Left lung (tissue), 4 donors: ENCODE measurements at regions not wholly inside any gene's neighbourhood (a gene's known extent, or its start where the extent isn't known, plus 50 kb on each side); places are given as distances from the start of the nearest gene placed in this dataset.

Source experiments
- ATAC-seq: fragments of 200-7000 bp; cut with Tn5 transposase; one replicate; pipeline ENCODE4 v1.9.1; 2020; ENCODE audit warnings: moderate library complexity
- DNase-seq, 4 donors: peaks; one replicate each; pipeline ENCODE4 v3.0.0-alpha.2; 2013 to 2020
- H3K27ac ChIP-seq, 2 donors: fragments of 200-600 bp; sonication (generic) in 1 of 2; one replicate each; pipeline versions ENCODE4 v1.5.0 to v1.8.0; 2020 to 2021
- H3K27me3 ChIP-seq, 2 donors: fragments of 200-600 bp; sonication (generic) in 1 of 2; one replicate each; pipeline versions ENCODE4 v1.5.0 to v1.8.0; 2020 to 2021
- H3K36me3 ChIP-seq, 2 donors: fragments of 200-600 bp; sonication (generic) in 1 of 2; one replicate each; pipeline versions ENCODE4 v1.5.0 to v1.8.0; 2020 to 2021
- H3K4me1 ChIP-seq, 2 donors: fragments of 200-600 bp; one replicate each; pipeline ENCODE4 v1.8.0; 2021
- H3K4me3 ChIP-seq, 2 donors: fragments of 200-600 bp; sonication (generic) in 1 of 2; one replicate each; pipeline versions ENCODE4 v1.5.0 to v1.8.0; 2020 to 2021; ENCODE audit warnings: mild to moderate bottlenecking in 1 of 2
- H3K9me3 ChIP-seq, 2 donors: fragments of 200-600 bp; sonication (generic) in 1 of 2; one replicate each; pipeline versions ENCODE4 v1.5.0 to v1.8.0; 2020 to 2021
- intact Hi-C, 2 donors: fragments of 100-400 bp; cut with DNase I; formaldehyde crosslinking; loops; one replicate each; pipeline versions ENCODE4 v1.11.2 to v1.14.2; 2022
- TF ChIP-seq, protein P1 (sequence below), 2 donors: fragments of 200-600 bp; sonication (generic) in 1 of 2; IDR thresholded peaks; one replicate each; pipeline versions ENCODE4 v1.5.0 to v1.8.0; 2021; ENCODE audit warnings: antibody characterized with exemption in 2 of 2
- donor health status: DM: no; HTN: yes; CAD: no.
- donor health status: DM: no; HTN: no; CAD: no.

DNA sequence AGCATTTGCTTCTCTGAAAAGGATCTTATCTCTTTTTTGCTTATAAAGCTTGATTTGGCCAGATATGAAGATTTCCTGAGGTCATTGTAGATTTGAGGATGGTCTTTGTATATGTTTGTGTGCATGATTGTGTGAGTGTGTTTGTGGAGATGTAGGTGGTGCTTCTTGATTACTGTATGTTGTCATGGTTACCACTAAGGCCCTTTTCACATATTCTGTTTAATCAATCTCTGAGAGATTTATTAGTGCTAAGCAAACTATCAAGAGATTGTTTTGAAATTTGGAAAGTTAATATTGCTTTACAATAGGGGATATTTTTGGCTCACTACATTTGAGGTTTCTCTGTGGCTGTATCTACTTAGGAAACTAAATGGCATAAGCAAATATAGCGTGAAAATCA, 191.7 kb downstream of the S1PR1 start:
- DNase-seq (no peak), ATAC-seq (no peak)
- no peaks in the 10 kb centered on the region for H3K4me1 ChIP-seq
- H3K27ac ChIP-seq, result no peak overlapping the region
- TF ChIP-seq, protein P1, sequence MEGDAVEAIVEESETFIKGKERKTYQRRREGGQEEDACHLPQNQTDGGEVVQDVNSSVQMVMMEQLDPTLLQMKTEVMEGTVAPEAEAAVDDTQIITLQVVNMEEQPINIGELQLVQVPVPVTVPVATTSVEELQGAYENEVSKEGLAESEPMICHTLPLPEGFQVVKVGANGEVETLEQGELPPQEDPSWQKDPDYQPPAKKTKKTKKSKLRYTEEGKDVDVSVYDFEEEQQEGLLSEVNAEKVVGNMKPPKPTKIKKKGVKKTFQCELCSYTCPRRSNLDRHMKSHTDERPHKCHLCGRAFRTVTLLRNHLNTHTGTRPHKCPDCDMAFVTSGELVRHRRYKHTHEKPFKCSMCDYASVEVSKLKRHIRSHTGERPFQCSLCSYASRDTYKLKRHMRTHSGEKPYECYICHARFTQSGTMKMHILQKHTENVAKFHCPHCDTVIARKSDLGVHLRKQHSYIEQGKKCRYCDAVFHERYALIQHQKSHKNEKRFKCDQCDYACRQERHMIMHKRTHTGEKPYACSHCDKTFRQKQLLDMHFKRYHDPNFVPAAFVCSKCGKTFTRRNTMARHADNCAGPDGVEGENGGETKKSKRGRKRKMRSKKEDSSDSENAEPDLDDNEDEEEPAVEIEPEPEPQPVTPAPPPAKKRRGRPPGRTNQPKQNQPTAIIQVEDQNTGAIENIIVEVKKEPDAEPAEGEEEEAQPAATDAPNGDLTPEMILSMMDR (IDR thresholded peaks at IDR 0.05), result no peak
- no peak overlapping the region for H3K4me3 ChIP-seq
- H3K36me3 ChIP-seq, result no peaks in the 10 kb centered on the region
- intact Hi-C loops, result no loop called here
- H3K27me3 ChIP-seq, result no peaks in the 10 kb centered on the region
- peaks cover 0 to 3% of the 10 kb centered on the region in 2 donors for H3K9me3 ChIP-seq

DNA sequence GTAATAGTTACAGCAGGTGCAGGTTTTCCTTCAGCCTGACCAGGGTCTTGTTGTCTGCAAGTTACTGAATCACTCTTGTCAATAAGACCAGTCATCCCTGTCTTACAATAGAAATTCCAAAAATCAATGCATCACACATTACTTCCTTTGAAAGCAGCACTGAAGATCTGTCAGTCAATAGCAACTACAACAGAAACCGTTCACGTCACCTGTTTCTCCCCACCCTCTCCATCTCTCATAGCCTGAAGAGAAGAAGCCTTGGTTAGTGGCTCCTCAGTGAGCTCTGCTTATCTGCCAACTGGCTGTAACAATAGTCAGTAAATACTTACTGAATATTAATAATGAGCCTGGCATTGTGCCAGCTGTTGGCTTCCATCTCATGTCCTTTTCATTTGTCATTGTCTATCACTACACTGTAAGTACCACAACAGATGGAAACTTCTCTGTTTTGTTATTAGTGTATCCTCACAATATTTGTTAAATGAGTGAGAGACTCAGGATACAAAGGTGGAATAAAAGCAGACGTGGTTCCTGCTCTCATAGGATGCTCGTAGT, 195.2 kb downstream of the S1PR1 start:
- intact Hi-C loops, result no loop called here
- Histone ChIP-seq H3K36me3 (no peaks in the 10 kb centered on the region), H3K27ac (no peak overlapping the region), H3K4me1 (no peaks in the 10 kb centered on the region), H3K27me3 (no peaks in the 10 kb centered on the region), H3K9me3 (no peaks in the 10 kb centered on the region), H3K4me3 (no peak overlapping the region)
- ATAC-seq (no peak), DNase-seq (no peak)
- TF ChIP-seq, protein P1 (IDR thresholded peaks at IDR 0.05), result no peak

DNA sequence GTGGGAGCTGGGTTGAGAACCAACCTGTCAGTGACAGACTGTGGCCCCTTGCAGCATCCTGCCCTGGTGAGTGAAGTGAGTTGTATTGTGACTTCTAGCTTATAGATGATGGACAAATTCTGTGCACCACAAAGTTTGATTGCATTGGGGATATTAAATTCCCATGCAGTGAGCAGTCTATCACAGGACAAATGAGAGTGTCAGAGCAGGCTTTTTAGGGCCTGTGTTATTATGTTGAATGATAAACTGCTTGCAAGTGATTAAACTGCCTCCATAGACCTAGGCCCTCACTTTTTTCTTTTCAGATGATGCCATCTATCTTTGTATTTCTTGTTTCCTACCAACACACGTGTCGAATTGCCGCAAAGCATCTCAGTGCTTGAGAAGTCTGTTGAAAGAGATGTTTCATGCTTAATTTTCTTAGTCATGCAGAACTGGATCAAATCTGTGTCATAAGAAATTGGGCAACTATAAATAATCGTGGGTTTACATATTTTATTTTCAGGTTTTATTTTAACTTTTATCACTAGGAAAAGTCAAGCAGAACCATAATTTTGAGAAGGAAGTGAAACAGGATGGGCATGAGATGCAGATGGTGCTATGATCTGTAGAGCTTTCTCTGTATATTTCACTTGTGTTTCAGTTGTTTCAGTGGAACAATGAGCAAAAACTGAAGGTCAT, 199.2 kb downstream of the S1PR1 start:
- H3K36me3 ChIP-seq, result no peaks in the 10 kb centered on the region
- H3K27ac ChIP-seq, result no peak overlapping the region
- ATAC-seq, result no peak
- H3K27me3 ChIP-seq, result no peaks in the 10 kb centered on the region
- intact Hi-C loops, result no loop called here
- H3K4me1 ChIP-seq, result no peaks in the 10 kb centered on the region
- no peak overlapping the region for H3K4me3 ChIP-seq
- DNase-seq, result no peak
- no peaks in the 10 kb centered on the region for H3K9me3 ChIP-seq
- TF ChIP-seq, protein P1 (IDR thresholded peaks at IDR 0.05), result no peak

DNA sequence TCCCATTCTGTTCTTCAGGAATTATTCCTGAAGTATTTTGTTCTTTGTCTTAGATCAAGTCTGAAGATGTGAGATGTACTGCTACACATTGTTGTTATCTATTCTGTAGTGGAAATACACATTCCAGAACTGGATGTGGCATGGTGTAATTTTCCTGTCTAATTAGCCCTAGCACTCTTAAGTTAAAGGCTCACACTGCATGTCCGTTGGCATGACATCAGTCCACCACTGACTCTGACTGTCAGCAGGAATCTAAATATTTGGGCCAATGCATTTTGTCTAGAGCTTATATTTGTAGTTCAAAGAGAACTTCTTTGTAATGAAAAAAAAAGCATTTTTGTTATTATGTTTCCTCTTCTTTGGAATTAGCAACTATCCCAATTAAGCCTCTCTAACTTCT, 201.0 kb downstream of the S1PR1 start:
- no peaks in the 10 kb centered on the region for H3K27me3 ChIP-seq
- no peak overlapping the region for H3K27ac ChIP-seq
- no peaks in the 10 kb centered on the region for H3K36me3 ChIP-seq
- no peak overlapping the region for H3K4me3 ChIP-seq
- no peaks in the 10 kb centered on the region for H3K9me3 ChIP-seq
- ATAC-seq, result no peak
- no peaks in the 10 kb centered on the region for H3K4me1 ChIP-seq
- no peak for DNase-seq
- intact Hi-C loops, result no loop called here
- TF ChIP-seq, protein P1 (IDR thresholded peaks at IDR 0.05), result no peak

DNA sequence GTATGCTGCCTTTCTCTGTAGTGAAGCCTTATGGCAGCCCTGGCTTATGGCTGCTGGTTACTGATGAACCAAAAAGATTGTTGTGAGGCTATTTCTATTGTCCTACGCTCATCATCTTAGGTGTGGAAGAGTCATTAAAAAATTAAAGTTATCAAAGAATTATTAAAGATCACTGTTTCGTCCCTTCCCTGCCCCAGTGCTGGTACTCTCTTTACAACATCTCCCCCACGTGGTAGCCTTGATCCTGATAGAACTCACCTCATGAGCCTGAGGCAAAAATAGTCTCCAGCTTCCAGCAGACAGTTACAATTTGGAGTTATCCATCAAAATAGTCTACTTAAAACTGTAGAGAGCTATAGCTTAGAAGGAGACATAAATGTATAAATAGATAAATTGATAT, 201.5 kb downstream of the S1PR1 start:
- intact Hi-C loops, result no loop called here
- TF ChIP-seq, protein P1 (IDR thresholded peaks at IDR 0.05), result peak in 1 of 2 donors; percentile 7
- DNase-seq (no peak), ATAC-seq (no peak)
- no peak overlapping the region for H3K4me3 ChIP-seq
- H3K36me3 ChIP-seq, result no peaks in the 10 kb centered on the region
- no peaks in the 10 kb centered on the region for H3K4me1 ChIP-seq
- no peaks in the 10 kb centered on the region for H3K27me3 ChIP-seq
- H3K9me3 ChIP-seq, result no peaks in the 10 kb centered on the region
- no peak overlapping the region for H3K27ac ChIP-seq
